ENCODE measurements at regions not wholly inside any gene's neighbourhood (a gene's known extent, or its start where the extent isn't known, plus 50 kb on each side); places are given as distances from the start of the nearest gene placed in this dataset.

DNA sequence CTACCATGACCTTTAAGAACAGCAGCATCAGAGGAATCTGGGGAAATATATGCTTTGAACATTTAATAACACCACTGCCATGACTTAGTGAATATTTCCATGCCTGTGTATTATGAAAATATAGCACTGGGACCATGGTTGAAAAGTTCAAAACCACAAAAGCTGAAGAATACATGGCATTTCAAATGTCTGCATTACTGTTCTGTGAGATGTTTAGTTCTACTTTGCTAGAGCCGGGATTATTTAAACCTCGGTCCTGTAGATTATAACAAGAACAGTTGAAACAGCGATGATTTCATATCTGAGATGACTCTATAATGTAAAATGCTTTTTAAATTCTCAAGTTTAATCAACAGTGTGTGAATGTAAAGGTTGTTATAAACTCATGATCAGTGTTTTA lies 126.7 kb upstream of the AGA start:
- Histone ChIP-seq H3K4me3 (IDR thresholded peaks at IDR 0.05; ENCODE audit: insufficient read depth, low read depth, low read length) (no peak overlapping the region), H3K4me2 (no peak overlapping the region), H3K27ac (no peak overlapping the region), H3K36me3 (ENCODE audit: insufficient read depth) (no peaks in the 10 kb centered on the region), H3K79me2 (ENCODE audit: insufficient read depth, low read depth) (no peaks in the 10 kb centered on the region), H2AFZ (ENCODE audit: low read depth) (no peak overlapping the region), H3K27me3 (ENCODE audit: insufficient read depth, low read depth) (no peaks in the 10 kb centered on the region), H3K9ac (no peak overlapping the region), H3K4me1 (ENCODE audit: low read depth, poor library complexity, severe bottlenecking) (no peaks in the 10 kb centered on the region), H4K20me1 (ENCODE audit: insufficient read depth) (no peaks in the 10 kb centered on the region)
- TF ChIP-seq, protein P1, sequence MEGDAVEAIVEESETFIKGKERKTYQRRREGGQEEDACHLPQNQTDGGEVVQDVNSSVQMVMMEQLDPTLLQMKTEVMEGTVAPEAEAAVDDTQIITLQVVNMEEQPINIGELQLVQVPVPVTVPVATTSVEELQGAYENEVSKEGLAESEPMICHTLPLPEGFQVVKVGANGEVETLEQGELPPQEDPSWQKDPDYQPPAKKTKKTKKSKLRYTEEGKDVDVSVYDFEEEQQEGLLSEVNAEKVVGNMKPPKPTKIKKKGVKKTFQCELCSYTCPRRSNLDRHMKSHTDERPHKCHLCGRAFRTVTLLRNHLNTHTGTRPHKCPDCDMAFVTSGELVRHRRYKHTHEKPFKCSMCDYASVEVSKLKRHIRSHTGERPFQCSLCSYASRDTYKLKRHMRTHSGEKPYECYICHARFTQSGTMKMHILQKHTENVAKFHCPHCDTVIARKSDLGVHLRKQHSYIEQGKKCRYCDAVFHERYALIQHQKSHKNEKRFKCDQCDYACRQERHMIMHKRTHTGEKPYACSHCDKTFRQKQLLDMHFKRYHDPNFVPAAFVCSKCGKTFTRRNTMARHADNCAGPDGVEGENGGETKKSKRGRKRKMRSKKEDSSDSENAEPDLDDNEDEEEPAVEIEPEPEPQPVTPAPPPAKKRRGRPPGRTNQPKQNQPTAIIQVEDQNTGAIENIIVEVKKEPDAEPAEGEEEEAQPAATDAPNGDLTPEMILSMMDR (conservative IDR thresholded peaks at IDR 0.05; ENCODE audit: low read depth, low read length): no peak

DNA sequence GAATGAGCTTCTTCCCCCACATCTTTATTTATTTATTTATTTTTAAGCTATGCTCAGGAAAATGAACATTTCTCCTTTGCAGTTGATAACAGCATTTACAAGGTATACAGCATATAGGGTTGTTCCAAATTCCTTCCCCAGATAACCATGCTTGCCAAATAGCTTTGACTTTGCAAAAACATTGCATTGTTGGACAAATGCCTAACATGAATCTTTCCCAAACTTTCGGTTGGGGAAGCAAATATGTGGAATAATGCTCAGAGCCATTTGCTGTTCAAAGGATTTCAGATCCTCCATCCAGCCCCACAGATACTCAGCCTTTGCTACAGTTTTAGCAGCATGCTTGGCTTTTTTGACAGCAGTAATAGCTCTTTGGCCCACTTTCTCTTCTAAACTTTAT lies 127.2 kb upstream of the AGA start:
- Histone ChIP-seq H2AFZ (ENCODE audit: low read depth) (no peak overlapping the region), H3K4me1 (ENCODE audit: low read depth, poor library complexity, severe bottlenecking) (no peaks in the 10 kb centered on the region), H3K9ac (no peak overlapping the region), H3K27ac (no peak overlapping the region), H3K27me3 (ENCODE audit: insufficient read depth, low read depth) (no peaks in the 10 kb centered on the region), H3K36me3 (ENCODE audit: insufficient read depth) (no peaks in the 10 kb centered on the region), H4K20me1 (ENCODE audit: insufficient read depth) (no peaks in the 10 kb centered on the region), H3K4me3 (IDR thresholded peaks at IDR 0.05; ENCODE audit: insufficient read depth, low read depth, low read length) (no peak overlapping the region), H3K79me2 (ENCODE audit: insufficient read depth, low read depth) (no peaks in the 10 kb centered on the region), H3K4me2 (no peak overlapping the region)
- TF ChIP-seq, protein P1 (conservative IDR thresholded peaks at IDR 0.05; ENCODE audit: low read depth, low read length): no peak

DNA sequence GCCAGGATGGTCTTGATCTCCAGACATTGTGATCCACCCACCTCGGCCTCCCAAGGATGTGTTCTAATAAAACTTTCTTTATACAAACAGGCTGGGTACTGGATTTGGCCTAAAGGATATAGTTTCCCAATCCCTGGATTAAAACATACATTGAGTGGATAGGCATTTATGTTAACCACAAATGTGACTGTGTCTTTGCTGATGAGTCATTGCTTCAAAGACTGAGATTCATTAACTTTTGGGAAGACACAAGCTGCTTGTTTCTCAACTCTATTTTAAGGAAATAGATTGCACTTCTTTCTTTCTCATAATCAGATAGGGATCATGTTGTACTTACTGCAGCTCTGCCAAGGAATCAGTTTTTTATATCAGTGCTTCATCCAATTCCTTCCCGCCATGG lies 131.3 kb upstream of the AGA start:
- Histone ChIP-seq H3K4me2 (no peak overlapping the region), H4K20me1 (ENCODE audit: insufficient read depth) (no peaks in the 10 kb centered on the region), H3K79me2 (ENCODE audit: insufficient read depth, low read depth) (no peaks in the 10 kb centered on the region), H3K9ac (no peak overlapping the region), H2AFZ (ENCODE audit: low read depth) (no peak overlapping the region), H3K4me1 (ENCODE audit: low read depth, poor library complexity, severe bottlenecking) (no peaks in the 10 kb centered on the region), H3K27me3 (ENCODE audit: insufficient read depth, low read depth) (no peaks in the 10 kb centered on the region), H3K4me3 (IDR thresholded peaks at IDR 0.05; ENCODE audit: insufficient read depth, low read depth, low read length) (no peak overlapping the region), H3K36me3 (ENCODE audit: insufficient read depth) (no peaks in the 10 kb centered on the region), H3K27ac (no peak overlapping the region)
- TF ChIP-seq, protein P1 (conservative IDR thresholded peaks at IDR 0.05; ENCODE audit: low read depth, low read length): no peak

DNA sequence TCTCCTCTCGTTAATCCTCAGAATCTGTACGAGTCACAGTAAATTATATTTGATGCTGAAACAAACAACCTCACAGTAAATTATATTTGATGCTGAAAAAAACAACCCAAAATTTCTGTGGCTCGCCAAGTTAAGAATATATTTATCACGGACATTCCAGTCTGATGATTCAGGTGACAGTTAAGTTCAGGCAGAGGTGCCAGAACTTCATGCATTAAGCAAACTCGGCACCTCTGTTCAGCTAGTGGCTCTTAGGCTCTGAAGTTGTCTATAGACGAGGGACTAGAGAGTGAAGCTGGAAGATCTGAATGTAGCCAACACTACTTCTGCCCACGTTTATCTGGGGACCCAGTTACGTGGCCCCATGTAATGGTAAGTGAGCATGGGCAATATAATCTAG lies 132.2 kb upstream of the AGA start:
- Histone ChIP-seq H2AFZ (ENCODE audit: low read depth) (no peak overlapping the region), H3K27me3 (ENCODE audit: insufficient read depth, low read depth) (no peaks in the 10 kb centered on the region), H3K9ac (no peak overlapping the region)

More for the DNA sequence above, 132.2 kb upstream of the AGA start:
- Histone ChIP-seq H4K20me1 (ENCODE audit: insufficient read depth) (no peaks in the 10 kb centered on the region), H3K27ac (no peak overlapping the region), H3K4me1 (ENCODE audit: low read depth, poor library complexity, severe bottlenecking) (no peaks in the 10 kb centered on the region), H3K4me2 (no peak overlapping the region), H3K79me2 (ENCODE audit: insufficient read depth, low read depth) (no peaks in the 10 kb centered on the region), H3K36me3 (ENCODE audit: insufficient read depth) (no peaks in the 10 kb centered on the region), H3K4me3 (IDR thresholded peaks at IDR 0.05; ENCODE audit: insufficient read depth, low read depth, low read length) (no peak overlapping the region)
- TF ChIP-seq, protein P1 (conservative IDR thresholded peaks at IDR 0.05; ENCODE audit: low read depth, low read length): no peak

Data from KMS-11 (cell line).